Panc1 (cell line): ENCODE measurements at regions not wholly inside any gene's neighbourhood (a gene's known extent, or its start where the extent isn't known, plus 50 kb on each side); places are given as distances from the start of the nearest gene placed in this dataset.

Source experiments
- ATAC-seq: fragments of 200-7000 bp; cut with Tn5 transposase; 2 replicates; pipeline ENCODE4 v1.9.1; 2020; ENCODE audit warnings: mild to moderate bottlenecking, moderate library complexity
- BruUV-seq: library from RNA; stranded (reverse); fragments of 400-500 nt; replicated peaks from 2 replicates; lab custom pipeline; 2021; lab: Mats Ljungman, UMichigan
- CTCF ChIA-PET: fragments of 300-600 bp; sonication (Branson Sonifier 250); formaldehyde crosslinking; loops from one replicate; lab custom pipeline; 2022; ENCODE audit warnings: antibody characterized with exemption; lab: Charles Lee
- POLR2A ChIA-PET: fragments of 300-600 bp; sonication (Branson Sonifier 250); formaldehyde crosslinking; loops from one replicate; lab custom pipeline; 2022; ENCODE audit warnings: antibody characterized with exemption; lab: Charles Lee
- DNase-seq: peaks from one replicate; pipeline ENCODE4 v3.0.0-alpha.2; 2010; ENCODE audit warnings: low read depth, low spot score
- H3K27ac ChIP-seq: 2 replicates; pipeline ENCODE4 v1.5.1; 2011; ENCODE audit warnings: mild to moderate bottlenecking, low read length, inconsistent platforms
- H3K27me3 ChIP-seq: fragments of 200-500 bp; sonication (Bioruptor generic); 2 replicates; pipeline ENCODE4 v1.6.0; 2014; ENCODE audit warnings: low read length, inconsistent platforms; ENCODE audit not compliant: control insufficient read depth, insufficient read depth
- H3K36me3 ChIP-seq: fragments of 200-500 bp; sonication (Bioruptor generic); 2 replicates; pipeline ENCODE4 v1.5.1; 2014; ENCODE audit warnings: inconsistent platforms, mild to moderate bottlenecking, low read length, moderate library complexity; ENCODE audit not compliant: control insufficient read depth, insufficient read depth
- H3K4me1 ChIP-seq: 2 replicates; pipeline ENCODE4 v1.5.1; 2011; ENCODE audit warnings: inconsistent platforms, mild to moderate bottlenecking, low read length, moderate library complexity; ENCODE audit not compliant: control insufficient read depth, insufficient read depth
- H3K4me3 ChIP-seq, 2 experiments: 2 replicates each; pipeline ENCODE4 v1.5.1; 2011 to 2012; ENCODE audit warnings: low read depth in 2 of 2, low read length in 2 of 2, mild to moderate bottlenecking in 2 of 2, inconsistent platforms in 1 of 2, moderate library complexity in 1 of 2
- H3K9me3 ChIP-seq: fragments of 200-500 bp; sonication (Bioruptor generic); 2 replicates; pipeline ENCODE4 v1.5.1; 2014; ENCODE audit warnings: low read depth, mild to moderate bottlenecking, inconsistent platforms, low read length, moderate library complexity; ENCODE audit not compliant: control insufficient read depth, insufficient read depth
- POLR2AphosphoS5 ChIP-seq: IDR thresholded peaks from 2 replicates; pipeline ENCODE4 v1.6.1; 2012; ENCODE audit warnings: mild to moderate bottlenecking, low read depth, low read length, moderate library complexity
- SIN3A ChIP-seq: IDR thresholded peaks from 2 replicates; pipeline ENCODE4 v1.6.1; 2012; ENCODE audit warnings: low read depth, mild to moderate bottlenecking, low read length, moderate library complexity, borderline replicate concordance; ENCODE audit not compliant: insufficient read depth
- TCF7L2 ChIP-seq: IDR thresholded peaks from 2 replicates; pipeline ENCODE4 v1.6.1; 2011; ENCODE audit warnings: mild to moderate bottlenecking, low read depth, low read length, inconsistent platforms
- in situ Hi-C: cut with HindIII; loops from 2 replicates; pipeline ENCODE4 v1.10.0; 2016; ENCODE audit warnings: low sequenced_read_pairs, low pct_unique_long_range_greater_than_20kb
- intact Hi-C: fragments of 100-400 bp; cut with micrococcal nuclease; formaldehyde crosslinking; loops from one replicate; pipeline ENCODE4 v1.10.0; 2022; ENCODE audit not compliant: unreplicated experiment
- TF ChIP-seq, protein P1 (sequence below), 2 experiments: IDR thresholded peaks; 2 replicates each; pipeline ENCODE4 v1.6.1; 2011 to 2012; ENCODE audit warnings: low read depth in 2 of 2, control low read depth in 1 of 2, low read length in 1 of 2, mild to moderate bottlenecking in 1 of 2, moderate library complexity in 1 of 2; ENCODE audit not compliant: insufficient read depth in 1 of 2
- TF ChIP-seq, protein P2 (sequence below): fragments of 450-650 bp; IDR thresholded peaks from 2 replicates; pipeline ENCODE4 v1.5.1; 2017; ENCODE audit warnings: mild to moderate bottlenecking

DNA sequence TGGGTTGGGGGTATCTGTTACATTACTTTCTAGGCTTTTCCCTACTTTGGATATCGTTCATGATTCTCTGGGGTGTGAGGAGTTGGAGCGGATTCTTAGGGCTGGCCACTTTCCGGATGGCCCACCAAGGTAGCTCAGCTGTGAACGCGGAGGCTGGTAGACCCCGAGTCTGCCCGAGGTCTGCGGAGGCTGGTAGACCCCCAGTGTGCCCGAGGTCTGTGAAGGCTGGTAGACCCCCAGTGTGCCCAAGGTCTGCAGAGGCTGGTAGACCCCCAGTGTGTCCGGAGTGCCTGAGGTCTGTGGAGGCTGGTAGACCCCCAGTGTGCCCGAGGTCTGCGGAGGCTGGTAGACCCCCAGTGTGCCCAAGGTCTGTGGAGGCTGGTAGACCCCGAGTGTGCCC is 99.2 kb upstream of the ZNF469 start:
- intact Hi-C loops, result no loop called here
- BruUV-seq, result no TSS peak
- H3K4me3 ChIP-seq, result no peak overlapping the region
- CTCF ChIA-PET, result no interaction called here
- ATAC-seq (no peak), DNase-seq (no peak)
- no peaks in the 10 kb centered on the region for H3K36me3 ChIP-seq
- TF ChIP-seq SIN3A (no peak), POLR2AphosphoS5 (no peak), TCF7L2 (no peak)
- TF ChIP-seq, protein P1, sequence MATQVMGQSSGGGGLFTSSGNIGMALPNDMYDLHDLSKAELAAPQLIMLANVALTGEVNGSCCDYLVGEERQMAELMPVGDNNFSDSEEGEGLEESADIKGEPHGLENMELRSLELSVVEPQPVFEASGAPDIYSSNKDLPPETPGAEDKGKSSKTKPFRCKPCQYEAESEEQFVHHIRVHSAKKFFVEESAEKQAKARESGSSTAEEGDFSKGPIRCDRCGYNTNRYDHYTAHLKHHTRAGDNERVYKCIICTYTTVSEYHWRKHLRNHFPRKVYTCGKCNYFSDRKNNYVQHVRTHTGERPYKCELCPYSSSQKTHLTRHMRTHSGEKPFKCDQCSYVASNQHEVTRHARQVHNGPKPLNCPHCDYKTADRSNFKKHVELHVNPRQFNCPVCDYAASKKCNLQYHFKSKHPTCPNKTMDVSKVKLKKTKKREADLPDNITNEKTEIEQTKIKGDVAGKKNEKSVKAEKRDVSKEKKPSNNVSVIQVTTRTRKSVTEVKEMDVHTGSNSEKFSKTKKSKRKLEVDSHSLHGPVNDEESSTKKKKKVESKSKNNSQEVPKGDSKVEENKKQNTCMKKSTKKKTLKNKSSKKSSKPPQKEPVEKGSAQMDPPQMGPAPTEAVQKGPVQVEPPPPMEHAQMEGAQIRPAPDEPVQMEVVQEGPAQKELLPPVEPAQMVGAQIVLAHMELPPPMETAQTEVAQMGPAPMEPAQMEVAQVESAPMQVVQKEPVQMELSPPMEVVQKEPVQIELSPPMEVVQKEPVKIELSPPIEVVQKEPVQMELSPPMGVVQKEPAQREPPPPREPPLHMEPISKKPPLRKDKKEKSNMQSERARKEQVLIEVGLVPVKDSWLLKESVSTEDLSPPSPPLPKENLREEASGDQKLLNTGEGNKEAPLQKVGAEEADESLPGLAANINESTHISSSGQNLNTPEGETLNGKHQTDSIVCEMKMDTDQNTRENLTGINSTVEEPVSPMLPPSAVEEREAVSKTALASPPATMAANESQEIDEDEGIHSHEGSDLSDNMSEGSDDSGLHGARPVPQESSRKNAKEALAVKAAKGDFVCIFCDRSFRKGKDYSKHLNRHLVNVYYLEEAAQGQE (IDR thresholded peaks at IDR 0.05; ENCODE audit: insufficient read depth in 1 of 2, low read depth in 2 of 2, low read length in 1 of 2), result no peak
- TF ChIP-seq, protein P2, sequence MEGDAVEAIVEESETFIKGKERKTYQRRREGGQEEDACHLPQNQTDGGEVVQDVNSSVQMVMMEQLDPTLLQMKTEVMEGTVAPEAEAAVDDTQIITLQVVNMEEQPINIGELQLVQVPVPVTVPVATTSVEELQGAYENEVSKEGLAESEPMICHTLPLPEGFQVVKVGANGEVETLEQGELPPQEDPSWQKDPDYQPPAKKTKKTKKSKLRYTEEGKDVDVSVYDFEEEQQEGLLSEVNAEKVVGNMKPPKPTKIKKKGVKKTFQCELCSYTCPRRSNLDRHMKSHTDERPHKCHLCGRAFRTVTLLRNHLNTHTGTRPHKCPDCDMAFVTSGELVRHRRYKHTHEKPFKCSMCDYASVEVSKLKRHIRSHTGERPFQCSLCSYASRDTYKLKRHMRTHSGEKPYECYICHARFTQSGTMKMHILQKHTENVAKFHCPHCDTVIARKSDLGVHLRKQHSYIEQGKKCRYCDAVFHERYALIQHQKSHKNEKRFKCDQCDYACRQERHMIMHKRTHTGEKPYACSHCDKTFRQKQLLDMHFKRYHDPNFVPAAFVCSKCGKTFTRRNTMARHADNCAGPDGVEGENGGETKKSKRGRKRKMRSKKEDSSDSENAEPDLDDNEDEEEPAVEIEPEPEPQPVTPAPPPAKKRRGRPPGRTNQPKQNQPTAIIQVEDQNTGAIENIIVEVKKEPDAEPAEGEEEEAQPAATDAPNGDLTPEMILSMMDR, result no peak
- POLR2A ChIA-PET, result no interaction called here
- no peaks in the 10 kb centered on the region for H3K4me1 ChIP-seq
- no peaks in the 10 kb centered on the region for H3K9me3 ChIP-seq
- in situ Hi-C loops, result no loop called here
- H3K27ac ChIP-seq, result no peak overlapping the region
- no peaks in the 10 kb centered on the region for H3K27me3 ChIP-seq

DNA sequence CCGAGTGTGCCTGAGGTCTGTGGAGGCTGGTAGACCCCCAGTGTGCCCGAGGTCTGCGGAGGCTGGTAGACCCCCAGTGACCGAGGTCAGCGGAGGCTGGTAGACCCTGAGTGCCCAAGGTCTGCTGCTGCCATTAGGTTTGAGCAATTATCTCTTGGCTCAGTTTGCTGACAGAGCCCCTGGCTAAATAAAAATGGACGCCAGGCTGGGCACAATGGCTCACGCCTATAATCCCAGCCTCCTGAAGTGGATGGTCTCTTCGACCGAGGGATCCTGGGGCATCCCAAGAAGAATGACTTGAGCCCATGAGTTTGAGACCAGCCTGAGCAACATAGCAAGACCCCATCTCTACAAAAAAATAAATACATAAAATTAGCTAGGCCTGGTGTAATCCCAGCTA is 98.7 kb upstream of the ZNF469 start:
- H3K27me3 ChIP-seq, result no peaks in the 10 kb centered on the region
- no peaks in the 10 kb centered on the region for H3K36me3 ChIP-seq
- DNase-seq (no peak), ATAC-seq (no peak)
- BruUV-seq, result no TSS peak
- in situ Hi-C loops (no loop called here), intact Hi-C loops (no loop called here)
- H3K9me3 ChIP-seq, result no peaks in the 10 kb centered on the region
- H3K4me1 ChIP-seq, result no peaks in the 10 kb centered on the region
- TF ChIP-seq, protein P2, result no peak
- TF ChIP-seq POLR2AphosphoS5, result no peak
- TF ChIP-seq TCF7L2, result no peak
- TF ChIP-seq, protein P1 (IDR thresholded peaks at IDR 0.05; ENCODE audit: insufficient read depth in 1 of 2, low read depth in 2 of 2, low read length in 1 of 2), result no peak
- TF ChIP-seq SIN3A, result no peak
- CTCF ChIA-PET, result no interaction called here
- no peak overlapping the region for H3K27ac ChIP-seq
- POLR2A ChIA-PET, result no interaction called here
- H3K4me3 ChIP-seq, result no peak overlapping the region
